RWPE1 (cell line): ENCODE measurements at regions not wholly inside any gene's neighbourhood (a gene's known extent, or its start where the extent isn't known, plus 50 kb on each side); places are given as distances from the start of the nearest gene placed in this dataset.

Experiments
- CTCF ChIA-PET: fragments of 350-600 bp; sonication (Branson Sonifier 250); formaldehyde crosslinking; extraction: SDS; loops from one replicate; lab custom pipeline; 2021; lab: Yijun Ruan, JAX
- POLR2A ChIA-PET: fragments of 400-600 bp; formaldehyde crosslinking; extraction: SDS; loops from one replicate; lab custom pipeline; 2020; ENCODE audit warnings: antibody characterized with exemption; ENCODE audit not compliant: low non-redundant PET; lab: Yijun Ruan, JAX
- DNase-seq: peaks from one replicate; pipeline ENCODE4 v3.0.0; 2012; ENCODE audit warnings: low spot score
- H3K27ac ChIP-seq: fragments of 450-650 bp; 2 replicates; pipeline ENCODE4 v1.5.1; 2017
- CTCF ChIP-seq: fragments of 450-650 bp; conservative IDR thresholded peaks from 2 replicates; pipeline ENCODE4 v1.5.1; 2017; ENCODE audit warnings: low read depth, mild to moderate bottlenecking

- POLR2A ChIA-PET, result no interaction called here
- no peak for TF ChIP-seq CTCF
- CTCF ChIA-PET, result no interaction called here
- DNase-seq, result no peak
- no peak overlapping the region for H3K27ac ChIP-seq
Measured at GRCh38 chr3:29156086-29156715, 124.7 kb upstream of the RBMS3 start.

GRCh38 chr3:29164825-29165224 is 116.0 kb upstream of the RBMS3 start:
- TF ChIP-seq CTCF, result no peak
- H3K27ac ChIP-seq, result no peak overlapping the region
- CTCF ChIA-PET, result no interaction called here
- POLR2A ChIA-PET, result no interaction called here
- no peak for DNase-seq

- CTCF ChIA-PET, result no interaction called here
Measured at GRCh38 chr3:29167180-29167579, 113.7 kb upstream of the RBMS3 start.

GRCh38 chr3:29168081-29168480 is 112.8 kb upstream of the RBMS3 start:
- DNase-seq, result no peak
- TF ChIP-seq CTCF, result no peak
- ChIA-PET CTCF (no interaction called here), POLR2A (no interaction called here)
- H3K27ac ChIP-seq, result no peak overlapping the region

More at GRCh38 chr3:29167180-29167579, 113.7 kb upstream of the RBMS3 start:
- POLR2A ChIA-PET, result no interaction called here
- no peak overlapping the region for H3K27ac ChIP-seq
- DNase-seq, result no peak
- no peak for TF ChIP-seq CTCF

GRCh38 chr3:29168696-29169095 is 112.2 kb upstream of the RBMS3 start:
- no peak overlapping the region for H3K27ac ChIP-seq
- TF ChIP-seq CTCF, result no peak
- DNase-seq, result no peak
- CTCF ChIA-PET, result no interaction called here
- POLR2A ChIA-PET, result no interaction called here

GRCh38 chr3:29169451-29169850 is 111.4 kb upstream of the RBMS3 start:
- POLR2A ChIA-PET, result no interaction called here
- CTCF ChIA-PET, result no interaction called here
- DNase-seq, result no peak
- H3K27ac ChIP-seq, result no peak overlapping the region
- no peak for TF ChIP-seq CTCF
